ENCODE measurements at regions not wholly inside any gene's neighbourhood (a gene's known extent, or its start where the extent isn't known, plus 50 kb on each side); places are given as distances from the start of the nearest gene placed in this dataset.

DNA sequence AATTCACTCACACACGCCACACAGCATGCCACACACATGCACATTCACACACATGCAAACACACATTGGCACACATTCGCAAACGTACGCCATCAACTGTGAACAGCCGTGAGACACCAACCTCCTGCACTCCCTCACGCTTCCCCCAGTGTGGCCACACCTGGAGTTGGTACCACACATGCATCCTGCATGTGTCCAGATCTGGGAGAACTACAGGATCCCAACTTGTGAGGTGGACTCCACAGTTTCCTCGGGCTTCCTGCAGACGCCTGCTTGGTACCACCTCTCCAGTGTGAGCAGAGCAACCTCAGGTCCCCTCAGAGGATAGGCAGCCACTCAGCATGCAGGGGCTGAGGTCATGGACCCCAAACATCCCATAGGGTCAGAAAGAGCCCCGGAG, 239.0 kb downstream of the EIPR1 start:
- DNase-seq: no peak

DNA sequence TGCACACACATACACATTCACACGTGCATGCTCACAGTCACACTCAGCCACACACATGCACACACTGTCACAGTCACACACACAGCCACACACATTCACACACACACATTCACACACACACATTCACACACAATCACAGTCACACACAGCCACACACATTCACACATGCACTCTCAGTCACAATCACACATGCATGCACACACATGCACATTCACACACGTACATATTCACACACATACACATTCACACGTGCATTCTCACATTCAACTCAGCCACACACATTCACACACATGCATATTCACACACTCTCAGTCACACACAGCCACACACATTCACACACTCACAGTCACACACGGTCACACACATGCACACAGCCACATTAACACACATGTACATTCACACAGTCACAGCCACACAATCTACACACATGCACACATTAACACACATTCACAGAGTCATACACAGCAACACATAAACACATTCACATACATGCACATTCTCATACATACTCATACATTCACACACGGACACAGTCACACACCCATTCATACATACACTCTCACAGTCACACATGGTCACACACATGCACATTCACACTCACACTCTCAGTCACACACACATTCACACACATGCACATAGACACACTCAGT, 239.8 kb downstream of the EIPR1 start:
- DNase-seq: no peak

DNA sequence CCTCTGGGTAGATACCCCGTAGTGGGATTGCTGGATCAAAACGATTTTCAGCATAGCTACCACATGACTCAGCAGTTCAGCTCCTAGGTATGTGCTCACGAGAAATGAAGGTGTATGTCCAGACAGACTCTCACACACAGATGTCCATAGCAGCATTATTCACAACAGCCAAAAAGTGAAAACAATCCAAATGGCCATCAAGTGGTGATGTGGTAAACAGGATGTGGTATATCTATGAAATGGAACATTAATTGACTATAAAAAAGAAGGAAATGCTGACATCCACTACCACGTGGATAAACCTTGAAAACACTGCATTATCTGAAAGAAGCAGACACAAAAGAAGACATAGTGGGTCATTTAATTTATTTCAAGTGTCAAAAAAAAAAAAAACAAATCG, 241.9 kb downstream of the EIPR1 start:
- DNase-seq: no peak

DNA sequence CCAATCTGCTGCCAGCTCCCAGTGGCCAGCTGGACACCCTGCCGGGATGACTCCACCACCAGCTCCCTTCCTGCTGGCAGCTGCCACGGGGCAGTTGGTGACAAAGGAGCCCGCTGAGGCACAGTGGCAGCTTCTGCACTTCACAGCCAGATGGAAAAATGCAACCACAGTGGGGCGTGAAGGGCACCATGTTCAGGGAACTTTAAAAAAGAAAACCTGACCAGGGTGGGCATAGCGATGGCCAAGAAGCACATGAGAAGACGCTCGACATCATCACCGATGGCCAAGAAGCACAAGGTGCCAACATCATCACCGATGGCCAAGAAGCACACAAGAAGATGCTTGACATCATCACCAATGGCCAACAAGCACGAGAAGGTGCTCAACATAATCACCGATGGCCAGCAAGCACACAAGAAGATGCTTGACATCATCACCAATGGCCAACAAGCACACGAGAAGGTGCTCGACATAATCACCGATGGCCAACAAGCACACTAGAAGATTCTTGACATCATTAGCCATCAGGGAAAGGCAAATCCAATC, 243.5 kb downstream of the EIPR1 start:
- DNase-seq: no peak

DNA sequence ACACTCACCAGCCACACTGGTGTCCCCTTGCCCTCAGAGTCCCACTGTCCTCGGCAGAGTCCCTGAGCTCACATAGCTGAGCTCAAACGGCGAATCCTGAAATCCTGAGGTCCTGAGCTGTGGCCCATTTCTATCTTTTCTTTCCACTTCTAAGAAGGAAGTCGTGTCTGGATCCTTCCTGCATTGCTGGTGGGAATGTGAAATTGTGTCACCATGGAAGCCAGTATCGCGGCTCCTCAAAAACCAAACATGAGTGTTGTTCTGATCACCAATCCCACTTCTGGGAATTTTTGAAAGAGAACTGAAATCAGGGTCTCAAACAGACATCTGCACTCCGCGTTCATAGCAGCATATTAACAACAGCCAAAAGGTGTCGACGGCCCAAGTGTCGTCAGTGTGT, 244.7 kb downstream of the EIPR1 start:
- no peak for DNase-seq

DNA sequence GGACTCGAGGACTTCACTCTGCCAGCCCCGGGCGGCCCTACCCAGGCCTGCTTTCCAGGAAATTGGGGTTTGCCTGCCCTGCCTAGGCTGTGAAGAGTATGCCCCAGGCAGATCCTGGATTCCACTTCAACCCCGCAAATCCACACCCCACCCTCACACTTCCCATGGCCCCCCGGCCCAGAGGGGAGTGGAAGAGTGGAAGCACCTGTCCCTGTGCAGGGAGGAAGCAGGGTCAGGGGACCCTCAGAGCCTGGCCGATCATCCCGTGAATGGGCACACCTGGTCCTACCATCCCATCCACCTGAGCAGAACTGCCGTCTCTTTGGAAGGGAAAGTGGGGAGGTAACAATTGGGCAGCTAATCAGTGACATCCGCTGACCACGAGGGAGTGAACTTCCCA, 245.2 kb downstream of the EIPR1 start:
- DNase-seq: no peak

DNA sequence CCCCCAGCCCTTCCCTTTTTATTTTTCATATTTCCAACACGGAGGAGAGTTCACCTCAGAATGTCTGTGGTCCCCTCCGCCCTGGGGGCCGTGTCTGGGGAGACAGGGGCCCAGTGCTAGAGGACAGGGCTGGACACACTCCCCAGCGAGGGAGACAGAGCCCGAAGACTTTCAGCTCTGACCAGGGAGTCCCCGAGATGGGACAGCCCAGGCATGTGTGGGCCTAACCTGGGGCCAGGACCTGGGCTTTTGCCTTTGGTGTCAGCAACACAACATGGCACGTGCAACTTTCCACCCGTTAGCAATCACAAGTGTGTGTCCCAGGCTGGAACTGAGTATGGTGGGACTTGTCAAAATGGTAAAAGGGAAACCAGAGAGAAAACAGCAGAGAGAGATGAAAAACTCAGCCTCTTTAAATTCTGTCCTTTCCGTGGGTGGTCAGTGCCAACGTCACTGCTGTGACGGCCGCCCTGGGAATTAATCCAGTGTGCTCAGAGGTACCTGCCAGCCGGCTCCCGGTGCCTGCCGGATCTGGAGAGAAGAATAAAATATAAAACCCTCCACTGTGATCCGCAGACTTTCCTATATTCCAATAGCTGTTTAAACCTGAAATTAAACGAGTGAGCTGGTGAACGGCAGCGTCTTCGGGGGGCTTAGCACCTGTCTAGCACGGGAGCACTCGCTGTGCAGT, 245.8 kb downstream of the EIPR1 start:
- no peak for DNase-seq

DNA sequence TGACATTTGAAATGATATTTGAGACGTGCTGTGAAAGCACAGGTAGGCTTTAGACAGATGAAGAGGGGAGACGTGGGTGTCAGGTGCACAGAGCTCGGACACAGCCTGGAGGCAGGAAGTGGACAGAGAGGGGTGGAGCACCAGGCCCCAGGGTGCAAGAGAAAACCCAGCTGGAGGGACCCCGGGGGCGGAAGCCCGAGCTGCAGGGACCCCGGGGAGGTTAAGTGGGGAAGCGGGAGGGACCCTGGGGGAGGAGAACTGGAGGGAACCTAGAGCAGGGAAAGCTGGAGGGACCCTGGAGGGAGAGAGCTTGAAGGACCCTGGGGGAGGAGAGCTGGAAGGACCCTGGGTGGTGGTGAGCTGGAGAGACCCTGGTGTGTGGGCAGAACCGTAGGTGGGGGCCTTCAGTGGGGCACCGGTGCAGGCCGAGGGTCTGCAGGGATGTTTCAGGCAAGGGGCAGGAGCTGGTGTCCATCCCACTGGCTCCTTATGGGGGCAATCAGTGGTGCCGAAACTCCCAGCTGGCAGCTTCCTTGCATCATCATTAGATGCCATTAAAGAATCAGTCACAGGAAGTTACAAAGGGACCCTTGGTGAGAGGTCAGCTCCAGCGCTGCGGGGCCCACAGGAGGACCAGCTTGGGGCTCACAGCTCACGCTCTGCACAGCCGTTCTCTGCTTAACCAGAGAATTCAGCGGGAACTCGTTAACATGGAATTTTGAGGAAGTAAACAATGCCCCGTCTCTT, 246.6 kb downstream of the EIPR1 start:
- DNase-seq: no peak

DNA sequence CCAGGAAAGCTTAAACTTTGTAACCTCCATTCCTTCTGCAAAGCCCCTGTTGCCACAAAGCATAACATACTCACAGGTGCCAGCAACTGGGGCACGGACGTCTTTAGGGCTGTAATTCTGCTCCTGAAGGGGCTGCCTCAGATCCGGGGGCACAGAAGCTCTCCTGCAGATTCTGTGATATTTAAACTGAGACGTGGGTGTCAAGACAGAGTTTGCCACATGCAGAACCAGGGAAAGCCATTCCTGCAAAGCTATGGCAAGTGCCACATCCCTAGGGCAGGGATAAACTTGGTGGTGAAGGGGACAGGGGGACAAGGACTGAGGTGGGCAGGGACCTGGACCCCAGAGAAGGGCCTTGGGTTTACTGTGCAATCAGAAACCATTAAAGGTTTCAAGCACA, 247.2 kb downstream of the EIPR1 start:
- DNase-seq: no peak

DNA sequence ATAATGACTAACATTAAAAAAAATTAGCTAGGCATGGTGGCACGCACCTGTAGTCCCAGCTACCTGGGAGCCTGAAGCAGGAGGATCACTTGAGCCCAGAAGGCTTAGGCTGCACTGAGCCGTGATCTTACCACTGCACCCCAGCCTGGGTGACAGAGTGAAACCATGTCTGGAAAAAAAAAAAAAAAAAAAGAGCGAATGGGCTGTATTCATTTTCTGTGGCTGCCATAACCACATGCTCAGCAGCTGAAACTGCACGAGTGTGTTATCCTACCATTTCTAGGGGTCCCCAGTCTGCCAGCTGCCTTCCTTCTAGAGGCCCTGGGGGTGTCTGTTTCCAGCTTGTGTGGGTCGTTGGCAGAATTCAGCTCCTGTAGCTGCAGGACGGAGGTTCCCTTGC, 247.8 kb downstream of the EIPR1 start:
- DNase-seq: no peak

DNA sequence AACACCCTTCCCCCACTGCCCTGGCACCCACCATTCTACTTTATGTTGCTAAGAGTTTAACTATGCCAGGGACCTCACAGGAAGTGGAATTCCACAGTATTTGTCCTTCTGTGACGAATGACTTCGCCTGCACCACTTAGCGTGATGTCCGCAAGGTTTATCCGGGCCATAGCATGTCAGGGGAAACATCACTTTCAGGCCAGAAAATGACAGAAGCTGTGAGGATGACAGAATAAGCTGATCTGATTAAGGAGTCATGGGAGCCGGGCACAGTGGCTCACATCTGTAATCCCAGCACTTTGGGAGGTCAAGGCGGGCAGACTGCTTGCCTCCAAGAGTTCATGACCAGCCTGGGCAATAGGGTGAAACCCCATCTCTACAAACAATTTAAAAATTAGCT, 248.8 kb downstream of the EIPR1 start:
- DNase-seq: no peak

DNA sequence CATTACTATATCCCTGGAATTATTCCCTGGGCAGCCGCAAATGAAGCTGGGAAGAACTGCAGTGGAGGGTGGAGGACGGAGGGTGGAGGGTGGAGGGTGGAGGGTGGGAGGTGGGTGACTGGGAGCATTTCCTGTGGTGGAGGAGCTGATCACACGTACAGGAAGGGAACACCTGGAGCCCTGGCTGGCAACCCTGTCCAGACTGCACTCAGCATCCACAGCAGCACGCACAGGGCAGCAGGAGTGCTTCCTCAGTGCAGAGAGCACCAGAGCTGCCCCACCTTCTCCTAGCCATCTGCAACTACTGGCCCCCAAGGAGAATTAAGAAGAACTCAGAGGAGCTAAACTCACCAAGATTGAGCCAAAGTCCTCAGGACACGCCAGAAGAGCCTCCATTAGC, 249.9 kb downstream of the EIPR1 start:
- DNase-seq: no peak

DNA sequence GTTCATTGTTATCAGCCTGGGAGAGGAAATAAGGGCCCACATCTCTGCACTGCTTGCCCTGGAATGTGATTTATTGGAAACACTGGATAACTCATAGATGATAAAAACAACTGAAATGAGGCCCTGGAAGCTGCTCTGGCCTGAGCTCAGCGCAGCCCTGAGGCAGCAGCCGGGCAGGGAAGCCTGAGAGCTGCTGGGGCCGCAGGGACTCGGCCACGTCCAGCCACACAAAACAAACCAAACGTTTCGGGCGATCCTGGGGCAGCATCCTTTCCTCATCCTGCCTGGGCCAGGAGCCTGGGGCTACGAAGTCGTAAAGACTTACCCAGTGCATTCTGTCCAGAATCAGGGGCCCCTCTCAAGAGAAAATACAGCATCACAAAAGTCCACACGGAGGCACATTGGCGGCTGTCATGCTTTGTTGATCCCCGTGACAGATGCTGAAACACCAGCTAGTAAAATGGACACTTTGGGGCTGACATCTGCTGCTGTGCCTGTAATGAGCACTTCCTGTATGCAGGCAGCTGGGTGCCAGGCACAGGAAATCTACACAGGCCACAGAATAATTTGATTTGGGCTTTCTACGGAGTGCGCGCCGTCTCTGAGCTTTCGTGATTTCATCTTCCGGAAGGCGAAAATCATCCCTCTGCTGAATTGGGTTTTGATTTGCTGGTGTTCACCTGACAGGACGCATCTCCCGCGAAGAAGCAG, 250.6 kb downstream of the EIPR1 start:
- DNase-seq: no peak

DNA sequence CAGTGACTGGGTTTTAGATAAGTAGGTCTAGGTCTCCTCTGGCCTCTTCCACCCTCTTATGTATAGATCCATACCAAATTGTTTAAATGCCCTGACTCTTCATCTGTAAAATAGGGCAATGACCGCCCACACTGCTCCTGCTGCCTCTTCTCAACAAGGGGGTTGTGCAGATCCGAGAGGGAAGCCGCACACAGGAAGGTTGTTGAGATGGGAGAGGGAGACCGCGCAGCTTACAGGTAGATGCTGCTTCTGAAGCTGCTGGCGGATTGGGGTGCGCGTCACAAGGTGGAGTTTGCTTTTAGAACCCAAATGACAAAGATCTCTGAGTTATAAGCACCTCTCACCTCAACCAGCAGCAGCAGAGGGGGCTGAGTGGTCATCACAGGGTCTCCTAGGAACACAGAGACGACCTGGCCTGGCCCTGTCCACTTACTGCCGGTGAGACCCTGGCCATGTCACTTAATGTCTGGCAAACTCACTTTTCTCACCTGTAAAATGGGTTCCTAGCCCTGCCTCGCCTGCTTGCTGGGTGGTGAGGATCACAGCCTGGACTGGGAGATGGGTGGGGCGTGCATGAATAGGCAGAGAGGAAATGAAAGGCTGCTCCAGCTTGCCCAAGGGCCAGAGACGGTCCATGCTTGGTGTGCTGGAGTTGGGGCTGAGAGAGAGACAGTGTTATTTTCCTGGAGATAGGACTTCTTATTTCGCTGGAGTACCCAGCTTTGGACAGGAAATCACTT, 251.3 kb downstream of the EIPR1 start:
- DNase-seq: no peak

DNA sequence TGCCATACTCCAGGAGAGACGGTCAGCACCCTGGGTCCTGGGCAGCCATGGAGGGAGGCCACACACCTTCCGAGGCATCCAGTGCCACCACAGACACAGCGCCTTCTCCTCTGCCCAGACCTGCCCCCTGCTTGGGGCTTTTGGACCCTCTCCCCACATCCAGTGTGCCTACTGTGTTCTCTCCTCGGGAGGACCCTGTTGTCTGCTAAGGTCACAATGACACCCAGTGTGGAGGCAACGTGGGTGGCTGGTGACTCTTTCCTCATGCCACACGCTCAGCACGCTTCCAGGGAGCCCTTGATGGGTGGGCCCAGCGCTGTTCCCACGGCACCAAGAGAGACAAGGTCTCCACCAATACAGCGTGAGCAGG, 251.9 kb downstream of the EIPR1 start:
- DNase-seq: no peak

DNA sequence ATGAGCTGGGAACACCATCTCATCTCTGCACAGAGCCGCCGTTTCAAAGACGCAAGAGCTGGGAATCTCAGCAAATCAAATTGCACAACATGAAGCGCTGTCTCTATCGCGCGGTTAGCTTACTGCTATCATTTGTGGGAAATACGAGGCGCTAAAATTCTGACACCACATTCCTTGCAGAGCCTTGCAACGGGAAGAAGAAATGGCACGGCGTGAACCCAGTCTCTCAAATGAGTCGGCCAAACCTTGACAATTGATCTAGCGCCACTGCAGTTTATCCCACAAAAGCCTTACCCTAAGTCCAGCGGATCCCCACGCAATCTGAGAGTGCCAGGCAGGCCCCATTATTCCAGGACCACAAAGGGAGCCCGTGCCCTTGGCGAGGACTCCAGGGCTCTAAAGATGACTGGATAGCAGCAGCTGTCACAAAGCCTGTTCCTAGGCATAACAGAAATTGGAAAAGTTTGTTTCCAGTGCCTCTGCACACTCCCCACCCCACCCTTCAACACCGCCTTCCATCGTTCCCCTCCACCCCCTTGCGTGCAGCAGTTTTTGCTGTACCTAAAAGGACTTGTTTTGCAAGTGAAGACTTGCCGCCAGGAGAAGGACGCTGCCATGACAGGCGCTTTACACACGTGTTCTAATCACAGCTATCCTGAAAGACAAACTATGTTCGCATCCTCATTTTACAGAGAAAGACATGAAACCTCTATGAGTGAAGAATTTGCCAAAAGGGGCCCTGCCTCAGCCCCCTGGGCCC, 252.4 kb downstream of the EIPR1 start:
- DNase-seq: no peak

DNA sequence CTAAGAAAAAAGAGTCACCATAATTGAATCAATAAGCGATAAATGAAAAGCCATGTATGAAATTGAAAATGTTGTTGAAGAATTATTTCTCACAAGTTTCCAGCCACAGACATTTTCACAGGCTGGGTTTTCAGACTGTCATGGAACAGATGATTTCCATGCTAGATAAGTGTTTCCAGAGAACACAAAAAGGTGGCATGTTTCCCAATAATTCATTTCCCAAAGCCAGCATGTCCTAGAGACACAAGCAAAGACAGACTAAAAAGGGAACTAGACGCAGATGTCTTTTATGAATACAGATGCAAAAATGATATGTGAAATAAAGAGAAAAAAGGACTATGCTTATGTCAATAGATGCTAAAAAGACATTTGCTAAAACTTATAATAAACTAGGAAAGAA, 255.1 kb downstream of the EIPR1 start:
- DNase-seq: no peak

DNA sequence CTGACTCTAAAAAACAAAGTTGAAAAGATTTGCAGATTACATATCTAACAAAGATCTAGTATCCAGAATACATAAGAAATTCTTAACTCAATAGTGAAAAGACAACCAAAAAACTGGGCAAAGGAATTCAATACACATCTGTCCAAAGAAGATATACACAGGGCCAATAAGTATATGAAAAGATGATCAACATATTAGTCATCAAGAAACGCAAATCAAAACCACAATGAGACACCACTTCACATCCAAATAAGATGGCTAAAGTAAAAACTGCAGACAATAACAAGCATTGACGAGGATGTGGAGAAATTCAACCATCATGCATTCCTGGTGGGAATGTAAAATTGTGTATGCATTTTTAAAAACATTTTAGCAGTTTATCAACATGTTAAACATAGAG, 256.0 kb downstream of the EIPR1 start:
- no peak for DNase-seq

DNA sequence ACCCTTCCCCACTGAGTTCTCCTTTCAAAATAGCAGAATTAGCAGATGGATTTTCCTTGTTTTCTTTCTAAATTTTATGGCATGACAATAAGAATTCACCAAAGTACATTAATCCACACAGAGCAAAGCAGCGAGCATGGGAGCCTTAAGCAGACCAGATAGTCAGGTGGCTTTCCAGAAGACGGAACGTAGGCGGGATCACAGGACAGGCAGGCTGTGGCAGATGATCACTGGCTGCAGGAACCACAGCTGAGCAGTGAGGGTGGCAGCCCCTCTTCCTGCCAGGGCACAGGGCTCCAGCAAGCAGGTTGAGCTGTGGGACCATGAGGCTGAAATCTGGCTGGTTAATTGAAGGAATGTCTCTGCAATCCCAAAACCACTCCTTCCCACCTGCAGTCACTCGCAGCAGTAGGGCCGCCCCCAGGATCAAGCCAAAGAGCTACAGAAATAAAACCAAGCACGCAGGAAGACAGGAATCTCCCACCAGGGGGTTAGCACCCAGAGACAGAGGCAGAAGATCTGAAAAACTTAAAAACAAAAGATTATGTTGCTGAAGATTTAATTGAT, 259.9 kb downstream of the EIPR1 start:
- no peak for DNase-seq

DNA sequence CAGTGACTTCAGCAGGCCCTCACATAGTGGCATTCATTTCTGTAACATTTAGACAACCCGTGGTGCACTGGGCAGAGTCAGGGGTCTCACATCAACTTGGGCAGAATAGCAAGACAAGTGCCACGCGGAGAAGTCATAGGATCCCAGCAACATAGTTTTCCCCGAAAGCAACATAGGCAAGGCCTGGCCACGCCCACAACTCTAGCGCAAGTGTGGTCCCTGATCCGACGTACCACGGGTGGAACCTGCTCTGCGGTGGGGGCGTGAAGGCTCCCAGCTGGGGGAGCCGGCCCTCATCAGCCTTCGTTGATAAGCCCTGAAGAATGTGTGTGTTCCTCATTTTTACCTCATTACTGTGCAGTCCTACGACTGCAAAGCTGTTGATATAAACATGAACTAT, 261.2 kb downstream of the EIPR1 start:
- DNase-seq: no peak

DNA sequence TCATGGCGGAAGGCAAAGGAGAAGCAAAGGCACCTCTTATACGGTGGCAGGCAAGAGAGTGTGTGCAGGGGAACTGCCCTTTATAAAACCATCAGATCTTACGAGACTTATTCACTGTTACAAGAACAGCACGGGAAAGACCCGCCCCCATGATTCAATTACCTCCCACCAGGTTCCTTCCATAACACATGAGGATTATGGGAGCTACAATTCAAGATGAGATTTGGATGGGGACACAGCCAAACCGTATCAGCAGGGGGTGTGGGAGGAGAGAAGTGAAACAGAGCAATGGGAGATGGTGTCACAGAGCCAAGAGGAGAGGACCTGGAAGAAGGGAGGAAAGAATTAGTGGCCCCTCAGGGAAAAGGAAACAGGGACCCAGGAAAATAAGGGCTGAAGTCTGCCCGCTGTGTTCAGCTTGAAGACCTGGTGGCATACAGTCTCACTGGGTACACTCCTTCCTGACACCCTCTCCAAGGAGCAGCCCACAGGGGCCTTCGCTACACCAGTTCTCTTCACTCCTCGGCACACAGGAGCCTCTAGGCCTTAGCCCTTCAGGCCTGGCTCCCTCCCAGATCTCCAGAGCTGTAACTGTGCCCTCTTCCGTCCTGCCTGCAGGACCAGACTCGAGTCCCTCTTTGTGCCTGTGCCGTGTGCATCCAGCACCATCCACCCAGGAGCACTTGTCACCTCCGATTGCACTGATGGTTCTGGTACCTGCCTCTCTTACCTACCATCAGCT, 262.1 kb downstream of the EIPR1 start:
- DNase-seq: no peak

All from fibroblast of skin of right biceps (primary cell).